Neutrophil (primary cell): ENCODE measurements at regions not wholly inside any gene's neighbourhood (a gene's known extent, or its start where the extent isn't known, plus 50 kb on each side); places are given as distances from the start of the nearest gene placed in this dataset.
"Not testable (repeated sequence)": the region's sequence is repeated elsewhere in the genome, so short reads cannot be mapped to it uniquely, and the experiment has no call there.

ENCODE experiments used
- H3K27ac ChIP-seq: fragments of 200-600 bp; sonication (generic); 2 replicates; pipeline ENCODE4 v1.5.1; 2016; ENCODE audit warnings: mild to moderate bottlenecking, moderate library complexity
- H3K27me3 ChIP-seq: fragments of 200-600 bp; sonication (generic); 2 replicates; pipeline ENCODE4 v1.6.0; 2016; ENCODE audit warnings: mild to moderate bottlenecking
- H3K36me3 ChIP-seq: fragments of 200-600 bp; sonication (generic); 2 replicates; pipeline ENCODE4 v1.5.1; 2017
- H3K4me1 ChIP-seq, 2 experiments: fragments of 200-600 bp in 1 of 2; sonication (generic) in 1 of 2; 1 replicate in 1 of 2; 2 replicates in 1 of 2; pipeline versions ENCODE4 v1.5.1 to v1.6.1; 2013 to 2016; ENCODE audit warnings: low read depth in 1 of 2, low read length in 1 of 2, mild to moderate bottlenecking in 1 of 2, moderate library complexity in 1 of 2; ENCODE audit not compliant: control insufficient read depth in 1 of 2, insufficient read depth in 1 of 2
- H3K4me3 ChIP-seq, 2 experiments: fragments of 200-600 bp in 1 of 2; sonication (generic) in 1 of 2; 1 replicate in 1 of 2; 2 replicates in 1 of 2; pipeline ENCODE4 v1.5.1; 2013 to 2016; ENCODE audit warnings: low read depth in 1 of 2, low read length in 1 of 2, mild to moderate bottlenecking in 1 of 2, moderate library complexity in 1 of 2
- H3K9me3 ChIP-seq: fragments of 200-600 bp; sonication (generic); 2 replicates; pipeline ENCODE4 v1.5.1; 2016
- CTCF ChIP-seq: fragments of 200-600 bp; sonication (generic); IDR thresholded peaks from 2 replicates; pipeline ENCODE4 v1.5.1; 2016; ENCODE audit warnings: antibody characterized with exemption

GRCh38 chr4:115515772-115516171 is 402.4 kb upstream of the NDST4 start:
- Histone ChIP-seq H3K4me3 (no peak overlapping the region), H3K27ac (no peak overlapping the region), H3K4me1 (no peaks in the 10 kb centered on the region), H3K36me3 (no peaks in the 10 kb centered on the region), H3K27me3 (no peaks in the 10 kb centered on the region), H3K9me3 (no peaks in the 10 kb centered on the region)
- TF ChIP-seq CTCF: no peak

- Histone ChIP-seq H3K4me1 (no peaks in the 10 kb centered on the region), H3K4me3 (no peak overlapping the region), H3K27ac (no peak overlapping the region), H3K9me3 (no peaks in the 10 kb centered on the region), H3K27me3 (no peaks in the 10 kb centered on the region), H3K36me3 (no peaks in the 10 kb centered on the region)
- TF ChIP-seq CTCF: no peak
These were observed 401.9 kb upstream of the NDST4 start for GRCh38 chr4:115515366-115515765.

GRCh38 chr4:115514675-115515074 is 401.3 kb upstream of the NDST4 start:
- H3K4me3 ChIP-seq: no peak overlapping the region
- no peaks in the 10 kb centered on the region for H3K27me3 ChIP-seq
- no peaks in the 10 kb centered on the region for H3K4me1 ChIP-seq
- no peak overlapping the region for H3K27ac ChIP-seq
- H3K36me3 ChIP-seq: no peaks in the 10 kb centered on the region
- no peaks in the 10 kb centered on the region for H3K9me3 ChIP-seq
- no peak for TF ChIP-seq CTCF

GRCh38 chr4:115505326-115505725 is 391.9 kb upstream of the NDST4 start:
- H3K4me1 ChIP-seq: no peaks in the 10 kb centered on the region
- no peak for TF ChIP-seq CTCF

GRCh38 chr4:115501656-115502055 is 388.2 kb upstream of the NDST4 start:
- Histone ChIP-seq H3K4me3 (no peak overlapping the region), H3K4me1 (no peaks in the 10 kb centered on the region), H3K9me3 (no peaks in the 10 kb centered on the region), H3K36me3 (no peaks in the 10 kb centered on the region), H3K27me3 (no peaks in the 10 kb centered on the region), H3K27ac (no peak overlapping the region)
- no peak for TF ChIP-seq CTCF

More at GRCh38 chr4:115505326-115505725, 391.9 kb upstream of the NDST4 start:
- Histone ChIP-seq H3K27me3 (no peaks in the 10 kb centered on the region), H3K36me3 (no peaks in the 10 kb centered on the region), H3K4me3 (no peak overlapping the region), H3K9me3 (no peaks in the 10 kb centered on the region), H3K27ac (no peak overlapping the region)

GRCh38 chr4:115493770-115494169 is 380.4 kb upstream of the NDST4 start:
- H3K9me3 ChIP-seq, H3K36me3 ChIP-seq, H3K27ac ChIP-seq, H3K4me3 ChIP-seq, H3K27me3 ChIP-seq, H3K4me1 ChIP-seq: not testable (repeated sequence)
